ENCODE measurements at regions not wholly inside any gene's neighbourhood (a gene's known extent, or its start where the extent isn't known, plus 50 kb on each side); places are given as distances from the start of the nearest gene placed in this dataset.
"Not testable (repeated sequence)": the region's sequence is repeated elsewhere in the genome, so short reads cannot be mapped to it uniquely, and the experiment has no call there.

GRCh38 chr18:42480441-42480840 is 525.4 kb downstream of the PIK3C3 start:
- Histone ChIP-seq H3K9me3 (ENCODE audit: control insufficient read depth, low read length) (no peaks in the 10 kb centered on the region), H3K4me1 (ENCODE audit: control insufficient read depth, insufficient read depth, low read length) (no peaks in the 10 kb centered on the region), H3K4me3 (ENCODE audit: insufficient read depth, low read depth, low read length) (no peak overlapping the region), H3K27me3 (ENCODE audit: control insufficient read depth, insufficient read depth, low read length, poor library complexity, severe bottlenecking) (no peaks in the 10 kb centered on the region), H3K27ac (ENCODE audit: insufficient read depth, low read depth, low read length, poor library complexity, severe bottlenecking) (no peak overlapping the region), H3K36me3 (ENCODE audit: control insufficient read depth, insufficient read depth, low read length) (no peaks in the 10 kb centered on the region)
- WGBS, 2 experiments: 93 to 96% methylated on average over 5 of the region's 5 CpGs

DNA sequence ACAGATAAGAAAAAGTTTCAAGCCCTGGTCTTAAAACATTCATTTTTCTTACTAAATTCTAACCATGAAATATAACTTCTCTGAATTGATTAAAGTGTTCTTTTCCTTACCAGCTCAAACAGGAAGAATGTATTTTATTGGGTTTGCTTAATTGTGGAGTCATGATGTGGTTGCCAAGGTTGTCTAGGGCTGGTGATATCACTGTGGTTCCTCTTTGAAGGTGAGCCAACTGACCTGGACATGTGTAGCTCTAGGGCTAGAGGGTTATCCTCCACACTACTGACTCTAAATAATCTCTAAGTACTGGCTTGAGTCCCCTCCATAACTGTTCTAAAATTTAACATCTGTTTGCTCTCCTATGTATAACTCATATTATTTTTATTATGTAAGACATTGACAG is 529.6 kb downstream of the PIK3C3 start:
- H3K4me3 ChIP-seq (ENCODE audit: insufficient read depth, low read depth, low read length): no peak overlapping the region
- H3K9me3 ChIP-seq (ENCODE audit: control insufficient read depth, low read length): no peaks in the 10 kb centered on the region
- no peak overlapping the region for H3K27ac ChIP-seq (ENCODE audit: insufficient read depth, low read depth, low read length, poor library complexity, severe bottlenecking)
- H3K4me1 ChIP-seq (ENCODE audit: control insufficient read depth, insufficient read depth, low read length): no peaks in the 10 kb centered on the region
- no peaks in the 10 kb centered on the region for H3K27me3 ChIP-seq (ENCODE audit: control insufficient read depth, insufficient read depth, low read length, poor library complexity, severe bottlenecking)
- no peaks in the 10 kb centered on the region for H3K36me3 ChIP-seq (ENCODE audit: control insufficient read depth, insufficient read depth, low read length)

GRCh38 chr18:42486271-42486670 is 531.2 kb downstream of the PIK3C3 start:
- Histone ChIP-seq H3K36me3 (ENCODE audit: control insufficient read depth, insufficient read depth, low read length) (no peaks in the 10 kb centered on the region), H3K4me3 (ENCODE audit: insufficient read depth, low read depth, low read length) (no peak overlapping the region), H3K9me3 (ENCODE audit: control insufficient read depth, low read length) (no peaks in the 10 kb centered on the region), H3K27me3 (ENCODE audit: control insufficient read depth, insufficient read depth, low read length, poor library complexity, severe bottlenecking) (no peaks in the 10 kb centered on the region), H3K4me1 (ENCODE audit: control insufficient read depth, insufficient read depth, low read length) (no peaks in the 10 kb centered on the region), H3K27ac (ENCODE audit: insufficient read depth, low read depth, low read length, poor library complexity, severe bottlenecking) (no peak overlapping the region)
- WGBS, 2 experiments: 90 to 95% methylated on average over 1 of the region's 2 CpGs

DNA sequence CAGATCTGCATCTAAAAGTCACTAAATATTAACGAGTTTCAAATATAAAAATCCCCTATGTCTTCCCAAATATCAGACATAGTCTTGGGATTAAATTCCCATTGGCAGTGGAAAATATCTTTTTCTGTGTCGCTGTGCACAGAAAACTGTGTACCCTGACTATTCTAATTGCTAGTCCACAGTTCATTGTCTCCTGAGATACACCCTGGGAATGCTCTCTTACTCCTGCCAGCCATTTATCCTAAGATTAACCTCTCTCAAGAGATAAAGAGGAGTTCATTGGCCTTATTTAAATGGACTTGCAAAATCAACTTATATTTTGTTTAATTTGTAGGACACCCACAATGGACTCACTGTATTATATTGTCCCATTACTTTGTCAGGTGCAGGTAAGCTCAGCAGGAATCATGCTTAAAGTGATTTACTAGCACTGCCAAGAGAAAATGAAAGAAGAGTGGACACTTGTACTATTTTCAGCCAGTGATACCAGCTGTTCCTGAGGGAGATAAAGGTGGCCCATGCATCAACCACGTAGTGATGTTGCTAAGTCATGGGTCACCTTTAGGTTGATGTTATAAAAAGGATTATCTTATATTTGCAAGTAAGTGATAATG is 553.8 kb downstream of the PIK3C3 start:
- no peaks in the 10 kb centered on the region for H3K27me3 ChIP-seq (ENCODE audit: control insufficient read depth, insufficient read depth, low read length, poor library complexity, severe bottlenecking)
- H3K4me1 ChIP-seq (ENCODE audit: control insufficient read depth, insufficient read depth, low read length): no peaks in the 10 kb centered on the region
- H3K4me3 ChIP-seq (ENCODE audit: insufficient read depth, low read depth, low read length): no peak overlapping the region
- no peaks in the 10 kb centered on the region for H3K36me3 ChIP-seq (ENCODE audit: control insufficient read depth, insufficient read depth, low read length)
- no peaks in the 10 kb centered on the region for H3K9me3 ChIP-seq (ENCODE audit: control insufficient read depth, low read length)
- 89 to 91% methylated on average over 3 of the region's 3 CpGs for WGBS, 2 experiments
- no peak overlapping the region for H3K27ac ChIP-seq (ENCODE audit: insufficient read depth, low read depth, low read length, poor library complexity, severe bottlenecking)

- Histone ChIP-seq H3K36me3 (ENCODE audit: control insufficient read depth, insufficient read depth, low read length) (no peaks in the 10 kb centered on the region), H3K27ac (ENCODE audit: insufficient read depth, low read depth, low read length, poor library complexity, severe bottlenecking) (no peak overlapping the region), H3K4me3 (ENCODE audit: insufficient read depth, low read depth, low read length) (no peak overlapping the region), H3K27me3 (ENCODE audit: control insufficient read depth, insufficient read depth, low read length, poor library complexity, severe bottlenecking) (no peaks in the 10 kb centered on the region), H3K9me3 (ENCODE audit: control insufficient read depth, low read length) (no peaks in the 10 kb centered on the region), H3K4me1 (ENCODE audit: control insufficient read depth, insufficient read depth, low read length) (no peaks in the 10 kb centered on the region)
- 78 to 100% methylated on average over 1 of the region's 1 CpG for WGBS, 2 experiments
These were observed 554.8 kb downstream of the PIK3C3 start for GRCh38 chr18:42509750-42510415.

GRCh38 chr18:42510540-42510939 is 555.5 kb downstream of the PIK3C3 start:
- Histone ChIP-seq H3K9me3 (ENCODE audit: control insufficient read depth, low read length) (no peaks in the 10 kb centered on the region), H3K27ac (ENCODE audit: insufficient read depth, low read depth, low read length, poor library complexity, severe bottlenecking) (no peak overlapping the region), H3K36me3 (ENCODE audit: control insufficient read depth, insufficient read depth, low read length) (no peaks in the 10 kb centered on the region), H3K4me3 (ENCODE audit: insufficient read depth, low read depth, low read length) (no peak overlapping the region), H3K27me3 (ENCODE audit: control insufficient read depth, insufficient read depth, low read length, poor library complexity, severe bottlenecking) (no peaks in the 10 kb centered on the region), H3K4me1 (ENCODE audit: control insufficient read depth, insufficient read depth, low read length) (no peaks in the 10 kb centered on the region)

DNA sequence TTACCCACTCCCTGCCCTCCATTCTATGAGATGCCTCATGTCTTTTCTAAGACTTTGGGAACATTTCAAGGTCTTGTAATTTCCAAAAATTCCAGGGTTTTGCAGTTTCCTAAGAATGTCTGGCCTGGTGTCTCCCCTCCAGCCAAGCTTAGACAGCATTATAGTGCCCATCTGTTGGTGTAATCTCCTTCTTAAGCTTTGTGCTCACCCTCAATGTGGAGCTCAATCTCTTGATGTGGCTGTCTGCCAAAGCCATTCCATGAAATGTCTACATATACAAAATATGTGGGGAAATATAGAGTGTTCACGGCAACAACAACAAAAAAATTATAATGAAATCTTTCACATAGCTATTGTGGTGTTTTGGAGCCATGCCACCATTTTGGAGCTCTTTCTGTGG is 558.4 kb downstream of the PIK3C3 start:
- no peaks in the 10 kb centered on the region for H3K9me3 ChIP-seq (ENCODE audit: control insufficient read depth, low read length)
- no peaks in the 10 kb centered on the region for H3K4me1 ChIP-seq (ENCODE audit: control insufficient read depth, insufficient read depth, low read length)
- WGBS, 2 experiments: 83% methylated on average over 1 of the region's 1 CpG; no CpG with 5 or more reads in 1 of the 2 experiments
- H3K27me3 ChIP-seq (ENCODE audit: control insufficient read depth, insufficient read depth, low read length, poor library complexity, severe bottlenecking): no peaks in the 10 kb centered on the region
- no peaks in the 10 kb centered on the region for H3K36me3 ChIP-seq (ENCODE audit: control insufficient read depth, insufficient read depth, low read length)
- H3K4me3 ChIP-seq (ENCODE audit: insufficient read depth, low read depth, low read length): no peak overlapping the region
- H3K27ac ChIP-seq (ENCODE audit: insufficient read depth, low read depth, low read length, poor library complexity, severe bottlenecking): no peak overlapping the region

- H3K9me3 ChIP-seq (ENCODE audit: control insufficient read depth, low read length): no peaks in the 10 kb centered on the region
- H3K27ac ChIP-seq (ENCODE audit: insufficient read depth, low read depth, low read length, poor library complexity, severe bottlenecking): no peak overlapping the region
- H3K4me1 ChIP-seq (ENCODE audit: control insufficient read depth, insufficient read depth, low read length): no peaks in the 10 kb centered on the region
- H3K4me3 ChIP-seq (ENCODE audit: insufficient read depth, low read depth, low read length): no peak overlapping the region
- H3K36me3 ChIP-seq (ENCODE audit: control insufficient read depth, insufficient read depth, low read length): no peaks in the 10 kb centered on the region
- no peaks in the 10 kb centered on the region for H3K27me3 ChIP-seq (ENCODE audit: control insufficient read depth, insufficient read depth, low read length, poor library complexity, severe bottlenecking)
- 77 to 95% methylated on average over 1 to 3 of the region's 3 CpGs for WGBS, 2 experiments
These were observed 559.5 kb downstream of the PIK3C3 start for GRCh38 chr18:42514512-42514911.

GRCh38 chr18:42517896-42518295 is 562.9 kb downstream of the PIK3C3 start:
- H3K36me3 ChIP-seq (ENCODE audit: control insufficient read depth, insufficient read depth, low read length): no peaks in the 10 kb centered on the region
- H3K4me3 ChIP-seq (ENCODE audit: insufficient read depth, low read depth, low read length): no peak overlapping the region
- H3K27ac ChIP-seq (ENCODE audit: insufficient read depth, low read depth, low read length, poor library complexity, severe bottlenecking): no peak overlapping the region
- H3K9me3 ChIP-seq (ENCODE audit: control insufficient read depth, low read length): no peaks in the 10 kb centered on the region
- no peaks in the 10 kb centered on the region for H3K4me1 ChIP-seq (ENCODE audit: control insufficient read depth, insufficient read depth, low read length)
- no peaks in the 10 kb centered on the region for H3K27me3 ChIP-seq (ENCODE audit: control insufficient read depth, insufficient read depth, low read length, poor library complexity, severe bottlenecking)

- not testable (repeated sequence) for H3K4me3 ChIP-seq (ENCODE audit: insufficient read depth, low read depth, low read length); H3K27me3 ChIP-seq (ENCODE audit: control insufficient read depth, insufficient read depth, low read length, poor library complexity, severe bottlenecking); H3K9me3 ChIP-seq (ENCODE audit: control insufficient read depth, low read length); H3K36me3 ChIP-seq (ENCODE audit: control insufficient read depth, insufficient read depth, low read length); H3K27ac ChIP-seq (ENCODE audit: insufficient read depth, low read depth, low read length, poor library complexity, severe bottlenecking); H3K4me1 ChIP-seq (ENCODE audit: control insufficient read depth, insufficient read depth, low read length)
- WGBS, 2 experiments: 63 to 64% methylated on average over 2 of the region's 2 CpGs
These were observed 563.3 kb downstream of the PIK3C3 start for GRCh38 chr18:42518331-42518730.

DNA sequence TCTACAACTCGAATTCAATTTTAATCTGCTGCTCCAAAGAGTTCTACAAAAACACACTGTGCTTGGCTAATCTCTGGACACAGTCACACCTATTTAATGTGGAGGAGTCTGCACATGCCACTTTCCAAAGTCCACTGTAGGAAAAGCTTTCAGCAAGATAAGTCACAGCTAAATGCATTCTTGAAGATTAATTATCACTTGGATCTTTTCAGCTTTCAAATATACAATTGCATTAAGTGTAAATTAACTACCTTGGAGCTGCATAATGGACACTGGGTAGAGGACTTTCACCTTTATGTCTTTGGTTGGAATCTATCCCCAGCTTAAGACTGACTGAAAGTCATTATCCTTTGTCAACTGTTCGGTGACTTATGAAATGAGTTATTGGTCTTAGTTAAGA is 565.1 kb downstream of the PIK3C3 start:
- Histone ChIP-seq H3K36me3 (ENCODE audit: control insufficient read depth, insufficient read depth, low read length) (no peaks in the 10 kb centered on the region), H3K27ac (ENCODE audit: insufficient read depth, low read depth, low read length, poor library complexity, severe bottlenecking) (no peak overlapping the region), H3K4me1 (ENCODE audit: control insufficient read depth, insufficient read depth, low read length) (no peaks in the 10 kb centered on the region), H3K27me3 (ENCODE audit: control insufficient read depth, insufficient read depth, low read length, poor library complexity, severe bottlenecking) (no peaks in the 10 kb centered on the region), H3K4me3 (ENCODE audit: insufficient read depth, low read depth, low read length) (no peak overlapping the region), H3K9me3 (ENCODE audit: control insufficient read depth, low read length) (no peaks in the 10 kb centered on the region)
- 91 to 98% methylated on average over 2 of the region's 2 CpGs for WGBS, 2 experiments
